Nephron progenitor cell (in vitro differentiated cells): ENCODE measurements at regions not wholly inside any gene's neighbourhood (a gene's known extent, or its start where the extent isn't known, plus 50 kb on each side); places are given as distances from the start of the nearest gene placed in this dataset.

ENCODE experiments used
- DNase-seq: peaks from one replicate; pipeline ENCODE4 v3.0.0; 2021
- H3K27ac Mint-ChIP-seq: 2 replicates; pipeline ENCODE4 v1.8.0; 2021; ENCODE audit warnings: mild to moderate bottlenecking, moderate library complexity, mixed read lengths
- H3K27me3 Mint-ChIP-seq: 2 replicates; pipeline ENCODE4 v1.8.0; 2021; ENCODE audit warnings: mild to moderate bottlenecking, low read depth, mixed read lengths; ENCODE audit not compliant: poor library complexity
- H3K36me3 Mint-ChIP-seq: 2 replicates; pipeline ENCODE4 v1.8.0; 2021; ENCODE audit warnings: low read depth, mixed read lengths
- H3K4me1 Mint-ChIP-seq: 2 replicates; pipeline ENCODE4 v1.8.0; 2021; ENCODE audit warnings: mixed read lengths
- H3K4me3 Mint-ChIP-seq: 2 replicates; pipeline ENCODE4 v1.8.0; 2021; ENCODE audit warnings: mild to moderate bottlenecking, moderate library complexity, mixed read lengths
- H3K9me3 Mint-ChIP-seq: 2 replicates; pipeline ENCODE4 v1.8.0; 2021; ENCODE audit warnings: mild to moderate bottlenecking, moderate library complexity, mixed read lengths
- CTCF ChIP-seq: fragments of 200-600 bp; sonication (generic); IDR thresholded peaks from 2 replicates; pipeline ENCODE4 v1.5.0; 2021; ENCODE audit warnings: antibody characterized with exemption

- Mint-ChIP-seq H3K4me1 (no peaks in the 10 kb centered on the region), H3K4me3 (no peak overlapping the region), H3K27ac (no peak overlapping the region), H3K27me3 (no peaks in the 10 kb centered on the region), H3K9me3 (no peaks in the 10 kb centered on the region), H3K36me3 (no peaks in the 10 kb centered on the region)
- no peak for TF ChIP-seq CTCF
- DNase-seq = no peak
Measured at GRCh38 chr9:100919506-100919905, 109.0 kb upstream of the PLPPR1 start.

- DNase-seq = no peak
Measured at GRCh38 chr9:100926366-100926765, 102.2 kb upstream of the PLPPR1 start.

GRCh38 chr9:100927763-100928162, 100.8 kb upstream of the PLPPR1 start:
- H3K36me3 Mint-ChIP-seq = no peaks in the 10 kb centered on the region
- H3K9me3 Mint-ChIP-seq = no peaks in the 10 kb centered on the region
- DNase-seq = no peak
- H3K27ac Mint-ChIP-seq = no peak overlapping the region
- H3K4me1 Mint-ChIP-seq = no peaks in the 10 kb centered on the region
- no peaks in the 10 kb centered on the region for H3K27me3 Mint-ChIP-seq
- no peak overlapping the region for H3K4me3 Mint-ChIP-seq
- no peak for TF ChIP-seq CTCF

More at GRCh38 chr9:100926366-100926765, 102.2 kb upstream of the PLPPR1 start:
- no peaks in the 10 kb centered on the region for H3K36me3 Mint-ChIP-seq
- no peak overlapping the region for H3K27ac Mint-ChIP-seq
- no peaks in the 10 kb centered on the region for H3K27me3 Mint-ChIP-seq
- TF ChIP-seq CTCF = no peak
- H3K4me3 Mint-ChIP-seq = no peak overlapping the region
- no peaks in the 10 kb centered on the region for H3K9me3 Mint-ChIP-seq
- no peaks in the 10 kb centered on the region for H3K4me1 Mint-ChIP-seq

- TF ChIP-seq CTCF = no peak
Measured at GRCh38 chr9:100933656-100934055, 94.9 kb upstream of the PLPPR1 start.

GRCh38 chr9:100937382-100937781, 91.1 kb upstream of the PLPPR1 start:
- Mint-ChIP-seq H3K27me3 (no peaks in the 10 kb centered on the region), H3K4me3 (no peak overlapping the region), H3K36me3 (no peaks in the 10 kb centered on the region), H3K27ac (no peak overlapping the region), H3K4me1 (no peaks in the 10 kb centered on the region), H3K9me3 (no peaks in the 10 kb centered on the region)
- no peak for TF ChIP-seq CTCF
- no peak for DNase-seq

More at GRCh38 chr9:100933656-100934055, 94.9 kb upstream of the PLPPR1 start:
- Mint-ChIP-seq H3K4me3 (no peak overlapping the region), H3K27ac (no peak overlapping the region), H3K9me3 (no peaks in the 10 kb centered on the region), H3K27me3 (no peaks in the 10 kb centered on the region), H3K36me3 (no peaks in the 10 kb centered on the region), H3K4me1 (no peaks in the 10 kb centered on the region)
- DNase-seq = no peak

GRCh38 chr9:100938507-100938906, 90.0 kb upstream of the PLPPR1 start:
- Mint-ChIP-seq H3K27ac (no peak overlapping the region), H3K4me1 (no peaks in the 10 kb centered on the region), H3K27me3 (no peaks in the 10 kb centered on the region), H3K9me3 (no peaks in the 10 kb centered on the region), H3K4me3 (no peak overlapping the region), H3K36me3 (no peaks in the 10 kb centered on the region)
- DNase-seq = no peak
- no peak for TF ChIP-seq CTCF
